ENCODE measurements at regions not wholly inside any gene's neighbourhood (a gene's known extent, or its start where the extent isn't known, plus 50 kb on each side); places are given as distances from the start of the nearest gene placed in this dataset.
"Not testable (repeated sequence)": the region's sequence is repeated elsewhere in the genome, so short reads cannot be mapped to it uniquely, and the experiment has no call there.

DNA sequence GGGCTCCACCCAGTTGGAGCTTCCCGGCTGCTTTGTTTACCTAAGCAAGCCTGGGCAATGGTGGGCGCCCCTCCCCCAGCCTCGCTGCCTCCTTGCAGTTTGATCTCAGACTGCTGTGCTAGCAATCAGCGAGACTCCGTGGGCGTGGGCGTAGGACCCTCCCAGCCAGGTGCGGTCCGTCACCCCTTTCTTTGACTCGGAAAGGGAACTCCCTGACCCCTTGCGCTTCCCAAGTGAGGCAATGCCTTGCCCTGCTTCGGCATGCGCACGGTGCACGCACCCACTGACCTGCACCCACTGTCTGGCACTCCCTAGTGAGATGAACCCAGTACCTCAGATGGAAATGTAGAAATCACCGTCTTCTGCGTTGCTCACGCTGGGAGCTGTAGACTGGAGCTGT, 254.4 kb upstream of the NMUR2 start:
- TF ChIP-seq, protein P1, sequence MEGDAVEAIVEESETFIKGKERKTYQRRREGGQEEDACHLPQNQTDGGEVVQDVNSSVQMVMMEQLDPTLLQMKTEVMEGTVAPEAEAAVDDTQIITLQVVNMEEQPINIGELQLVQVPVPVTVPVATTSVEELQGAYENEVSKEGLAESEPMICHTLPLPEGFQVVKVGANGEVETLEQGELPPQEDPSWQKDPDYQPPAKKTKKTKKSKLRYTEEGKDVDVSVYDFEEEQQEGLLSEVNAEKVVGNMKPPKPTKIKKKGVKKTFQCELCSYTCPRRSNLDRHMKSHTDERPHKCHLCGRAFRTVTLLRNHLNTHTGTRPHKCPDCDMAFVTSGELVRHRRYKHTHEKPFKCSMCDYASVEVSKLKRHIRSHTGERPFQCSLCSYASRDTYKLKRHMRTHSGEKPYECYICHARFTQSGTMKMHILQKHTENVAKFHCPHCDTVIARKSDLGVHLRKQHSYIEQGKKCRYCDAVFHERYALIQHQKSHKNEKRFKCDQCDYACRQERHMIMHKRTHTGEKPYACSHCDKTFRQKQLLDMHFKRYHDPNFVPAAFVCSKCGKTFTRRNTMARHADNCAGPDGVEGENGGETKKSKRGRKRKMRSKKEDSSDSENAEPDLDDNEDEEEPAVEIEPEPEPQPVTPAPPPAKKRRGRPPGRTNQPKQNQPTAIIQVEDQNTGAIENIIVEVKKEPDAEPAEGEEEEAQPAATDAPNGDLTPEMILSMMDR (IDR thresholded peaks at IDR 0.05): not testable (repeated sequence)
- not testable (repeated sequence) for TF ChIP-seq POLR2A, POLR2AphosphoS5 (IDR thresholded peaks at IDR 0.05)
